Retinal pigment epithelial cell (primary cell): ENCODE measurements at regions not wholly inside any gene's neighbourhood (a gene's known extent, or its start where the extent isn't known, plus 50 kb on each side); places are given as distances from the start of the nearest gene placed in this dataset.

ENCODE experiments used
- DNase-seq: peaks from one replicate; pipeline ENCODE4 v3.0.0-alpha.2; 2010; ENCODE audit warnings: low read depth
- H3K4me3 ChIP-seq: 2 replicates; pipeline ENCODE4 v1.5.1; 2011; ENCODE audit warnings: mild to moderate bottlenecking, low read length, control low read depth, moderate library complexity
- CTCF ChIP-seq: conservative IDR thresholded peaks from 2 replicates; pipeline ENCODE4 v1.5.1; 2011; ENCODE audit warnings: low read depth, low read length, control low read depth, inconsistent platforms

DNA sequence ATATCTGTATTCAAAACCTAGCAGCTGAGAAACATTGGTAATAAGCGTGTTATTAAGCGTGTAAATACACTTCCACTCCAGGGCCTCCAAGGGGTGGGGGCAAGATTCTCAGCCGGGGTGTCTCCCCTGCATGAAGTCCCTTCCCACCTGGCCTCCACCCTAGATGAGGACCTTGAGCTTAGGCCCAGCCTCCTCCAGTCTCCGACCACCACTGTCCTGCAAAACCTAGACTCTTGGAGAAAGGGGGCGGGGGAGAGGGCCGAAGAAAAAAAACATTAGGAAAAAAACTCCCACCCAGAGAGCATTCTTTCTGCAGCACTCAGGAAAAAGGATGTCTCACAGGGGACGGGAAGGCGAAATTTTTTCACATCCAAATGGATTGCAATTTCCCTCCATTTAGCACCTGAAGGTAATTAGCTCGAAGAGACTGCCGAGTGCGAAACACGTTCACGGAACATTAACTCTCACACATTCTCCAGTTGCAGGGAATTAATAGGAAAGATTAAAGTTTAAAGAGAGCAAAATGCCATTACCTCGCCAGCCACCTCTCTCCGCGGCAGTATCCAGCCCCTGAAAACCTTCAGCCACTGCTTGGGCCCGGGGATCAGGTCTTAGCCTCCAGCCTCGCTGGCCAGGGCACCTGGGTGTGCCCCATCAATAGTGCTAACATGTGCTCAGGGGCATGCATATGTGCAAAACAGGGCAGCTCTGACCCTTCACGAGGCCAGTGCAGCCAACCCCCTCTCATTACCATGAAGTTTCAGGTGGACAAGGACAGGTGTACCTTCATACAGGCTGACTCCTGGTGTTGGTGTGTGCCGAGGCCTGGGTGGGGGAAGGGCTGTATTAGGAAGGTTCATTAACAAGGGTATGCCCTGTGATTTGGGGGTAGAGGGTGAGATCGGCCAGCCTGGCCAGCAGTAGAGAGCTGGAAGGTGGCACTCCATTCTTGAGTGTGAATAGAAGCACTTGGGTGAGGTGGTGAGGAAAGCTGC is 77.2 kb downstream of the HIF1AN start:
- H3K4me3 ChIP-seq, result no peak overlapping the region
- TF ChIP-seq CTCF, result no peak
- no peak for DNase-seq

- H3K4me3 ChIP-seq, result no peak overlapping the region
- no peak for DNase-seq
- no peak for TF ChIP-seq CTCF
Observed at GRCh38 chr10:100613846-100614245, 78.1 kb downstream of the HIF1AN start.

GRCh38 chr10:100614429-100615095 is 78.8 kb downstream of the HIF1AN start:
- no peak for TF ChIP-seq CTCF
- DNase-seq, result no peak

GRCh38 chr10:100615241-100615640 is 79.5 kb downstream of the HIF1AN start:
- H3K4me3 ChIP-seq, result no peak overlapping the region
- DNase-seq, result no peak
- no peak for TF ChIP-seq CTCF

More at GRCh38 chr10:100614429-100615095, 78.8 kb downstream of the HIF1AN start:
- no peak overlapping the region for H3K4me3 ChIP-seq

GRCh38 chr10:100615908-100616307 is 80.2 kb downstream of the HIF1AN start:
- no peak overlapping the region for H3K4me3 ChIP-seq
- no peak for TF ChIP-seq CTCF

DNA sequence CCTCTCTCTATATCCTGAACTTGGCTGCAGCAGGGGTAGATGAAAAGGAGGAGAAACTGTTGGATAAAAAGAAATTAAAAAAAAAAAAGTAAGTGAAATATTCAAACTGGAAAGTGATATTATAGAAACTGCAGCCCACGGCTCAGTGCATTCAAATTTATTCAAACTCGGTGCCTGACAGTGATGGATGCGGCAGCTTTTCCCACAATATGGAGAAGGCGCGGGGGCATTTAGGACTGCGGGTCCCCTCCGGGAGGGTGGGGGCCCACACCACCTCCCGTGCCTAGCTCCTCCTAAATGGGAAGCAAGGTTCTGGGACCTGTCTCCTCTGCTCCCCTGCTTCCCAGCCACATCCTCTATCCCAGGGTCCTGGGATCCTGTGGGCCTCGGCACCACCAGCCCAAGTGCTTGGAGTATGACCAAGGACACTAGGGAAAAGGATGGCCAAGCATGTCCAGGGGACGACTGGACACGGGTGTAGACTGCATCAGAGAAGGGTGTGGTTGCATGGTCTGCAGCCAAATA is 82.4 kb downstream of the HIF1AN start:
- no peak overlapping the region for H3K4me3 ChIP-seq
- DNase-seq, result no peak
- TF ChIP-seq CTCF, result no peak

More at GRCh38 chr10:100615908-100616307, 80.2 kb downstream of the HIF1AN start:
- no peak for DNase-seq
